DND-41 (cell line): ENCODE measurements at regions not wholly inside any gene's neighbourhood (a gene's known extent, or its start where the extent isn't known, plus 50 kb on each side); places are given as distances from the start of the nearest gene placed in this dataset.
"Not testable (repeated sequence)": the region's sequence is repeated elsewhere in the genome, so short reads cannot be mapped to it uniquely, and the experiment has no call there.

Experiments
- ATAC-seq: fragments of 200-7000 bp; cut with Tn5 transposase; 3 replicates; pipeline ENCODE4 v1.9.1; 2021; ENCODE audit warnings: low read depth; ENCODE audit not compliant: insufficient read depth
- DNase-seq: peaks from one replicate; pipeline ENCODE4 v3.0.0-alpha.2; 2020
- H2AFZ ChIP-seq: 2 replicates; pipeline ENCODE4 v1.6.0; 2012; ENCODE audit warnings: low read depth, low read length
- H3K27ac ChIP-seq: 2 replicates; pipeline ENCODE4 v1.5.1; 2012; ENCODE audit warnings: low read length, inconsistent platforms
- H3K27me3 ChIP-seq: fragments of 200-600 bp; sonication (generic); 2 replicates; pipeline ENCODE4 v1.6.0; 2012; ENCODE audit warnings: low read length, mild to moderate bottlenecking, inconsistent platforms; ENCODE audit not compliant: insufficient read depth, poor library complexity
- H3K36me3 ChIP-seq: 2 replicates; pipeline ENCODE4 v1.5.1; 2012; ENCODE audit warnings: low read length, inconsistent platforms; ENCODE audit not compliant: insufficient read depth
- H3K4me1 ChIP-seq: 2 replicates; pipeline ENCODE4 v1.5.1; 2012; ENCODE audit warnings: mild to moderate bottlenecking, low read length; ENCODE audit not compliant: insufficient read depth
- H3K4me2 ChIP-seq: 2 replicates; pipeline ENCODE4 v1.6.0; 2012; ENCODE audit warnings: mild to moderate bottlenecking, moderate library complexity, low read length, inconsistent platforms; ENCODE audit not compliant: insufficient read depth
- H3K4me3 ChIP-seq, 2 experiments: fragments of 200-600 bp in 1 of 2; shearing (Covaris generic) in 1 of 2; 2 replicates each; pipeline ENCODE4 v1.5.1; 2012 to 2016; ENCODE audit warnings: inconsistent platforms in 2 of 2, low read length in 2 of 2, mild to moderate bottlenecking in 2 of 2, low read depth in 1 of 2, moderate library complexity in 1 of 2
- H3K79me2 ChIP-seq: 2 replicates; pipeline ENCODE4 v1.6.0; 2012; ENCODE audit warnings: low read length, inconsistent platforms; ENCODE audit not compliant: insufficient read depth
- H3K9ac ChIP-seq: 2 replicates; pipeline ENCODE4 v1.6.0; 2012; ENCODE audit warnings: low read depth, mild to moderate bottlenecking, inconsistent platforms, low read length, moderate library complexity
- H3K9me3 ChIP-seq: 2 replicates; pipeline ENCODE4 v1.5.1; 2012; ENCODE audit warnings: low read length, moderate library complexity, mild to moderate bottlenecking, inconsistent platforms; ENCODE audit not compliant: insufficient read depth, severe bottlenecking
- H4K20me1 ChIP-seq: 2 replicates; pipeline ENCODE4 v1.6.0; 2012; ENCODE audit warnings: low read length; ENCODE audit not compliant: insufficient read depth
- CTCF ChIP-seq: IDR thresholded peaks from 2 replicates; pipeline ENCODE4 v1.5.1; 2012; ENCODE audit warnings: borderline replicate concordance, low read length, moderate library complexity, mild to moderate bottlenecking; ENCODE audit not compliant: poor library complexity, severe bottlenecking; ENCODE audit errors: extremely low read depth
- EZH2 ChIP-seq: IDR thresholded peaks from 3 replicates; pipeline ENCODE4 v1.6.1; 2012; ENCODE audit warnings: borderline replicate concordance, low read depth, mild to moderate bottlenecking, moderate library complexity, low read length, inconsistent platforms; ENCODE audit not compliant: severe bottlenecking

- no peak for DNase-seq
- H3K9me3 ChIP-seq, result peaks cover 6% of the 10 kb centered on the region
- H3K36me3 ChIP-seq, result no peaks in the 10 kb centered on the region
- H3K4me2 ChIP-seq, result no peak overlapping the region
- no peak overlapping the region for H3K9ac ChIP-seq
- no peaks in the 10 kb centered on the region for H3K27me3 ChIP-seq
- H3K79me2 ChIP-seq, result no peaks in the 10 kb centered on the region
- no peak for ATAC-seq
- H4K20me1 ChIP-seq, result no peaks in the 10 kb centered on the region
- no peaks in the 10 kb centered on the region for H3K4me1 ChIP-seq
- H3K4me3 ChIP-seq, result no peak overlapping the region
- no peak overlapping the region for H3K27ac ChIP-seq
- no peak overlapping the region for H2AFZ ChIP-seq
- TF ChIP-seq CTCF (no peak), EZH2 (no peak)
Measured at GRCh38 chr6:50380406-50381098, 330.8 kb upstream of the DEFB112 start.

GRCh38 chr6:50381099-50381415 lies 331.3 kb upstream of the DEFB112 start:
- Histone ChIP-seq H3K27ac (no peak overlapping the region), H3K4me1 (no peaks in the 10 kb centered on the region), H3K9ac (no peak overlapping the region), H3K9me3 (peaks cover 5% of the 10 kb centered on the region), H3K79me2 (no peaks in the 10 kb centered on the region), H3K4me2 (no peak overlapping the region), H3K36me3 (no peaks in the 10 kb centered on the region), H3K4me3 (no peak overlapping the region), H4K20me1 (no peaks in the 10 kb centered on the region), H3K27me3 (no peaks in the 10 kb centered on the region), H2AFZ (no peak overlapping the region)
- DNase-seq, result no peak
- TF ChIP-seq EZH2 (no peak), CTCF (peak; percentile 22)
- ATAC-seq, result no peak

- TF ChIP-seq EZH2 (no peak), CTCF (no peak)
- no peak for ATAC-seq
- Histone ChIP-seq H3K79me2 (no peaks in the 10 kb centered on the region), H3K27ac (no peak overlapping the region), H3K4me3 (no peak overlapping the region), H4K20me1 (no peaks in the 10 kb centered on the region), H3K4me2 (no peak overlapping the region), H3K27me3 (no peaks in the 10 kb centered on the region), H3K4me1 (no peaks in the 10 kb centered on the region), H2AFZ (no peak overlapping the region), H3K9ac (no peak overlapping the region), H3K36me3 (no peaks in the 10 kb centered on the region), H3K9me3 (no peaks in the 10 kb centered on the region)
- no peak for DNase-seq
Measured at GRCh38 chr6:50390416-50390815, 322.9 kb upstream of the TFAP2D start.

GRCh38 chr6:50394139-50394538 lies 319.2 kb upstream of the TFAP2D start:
- H3K4me1 ChIP-seq, H4K20me1 ChIP-seq, DNase-seq, ATAC-seq, H3K9ac ChIP-seq, H3K4me3 ChIP-seq, H3K9me3 ChIP-seq, H3K4me2 ChIP-seq, H3K27me3 ChIP-seq, H3K36me3 ChIP-seq, H2AFZ ChIP-seq, H3K27ac ChIP-seq, H3K79me2 ChIP-seq: not testable (repeated sequence)
